ENCODE measurements at regions not wholly inside any gene's neighbourhood (a gene's known extent, or its start where the extent isn't known, plus 50 kb on each side); places are given as distances from the start of the nearest gene placed in this dataset.
"Not testable (repeated sequence)": the region's sequence is repeated elsewhere in the genome, so short reads cannot be mapped to it uniquely, and the experiment has no call there.

- no peaks in the 10 kb centered on the region for H3K9me3 Mint-ChIP-seq
- H3K27ac Mint-ChIP-seq = no peak overlapping the region
- peaks cover 4% of the 10 kb centered on the region for H3K4me1 Mint-ChIP-seq
- no peak for ATAC-seq
- no peak for DNase-seq
- no peaks in the 10 kb centered on the region for H3K36me3 Mint-ChIP-seq (ENCODE audit: low read depth)
- no peak overlapping the region for H3K4me3 Mint-ChIP-seq
- no peaks in the 10 kb centered on the region for H3K27me3 Mint-ChIP-seq
Observed at GRCh38 chr4:165548702-165549101, 169.9 kb downstream of the CPE start.

GRCh38 chr4:165553221-165553810 is 174.5 kb downstream of the CPE start:
- Mint-ChIP-seq H3K27ac (no peak overlapping the region), H3K27me3 (peaks cover 2% of the 10 kb centered on the region), H3K4me3 (no peak overlapping the region), H3K9me3 (no peaks in the 10 kb centered on the region), H3K4me1 (no peaks in the 10 kb centered on the region), H3K36me3 (ENCODE audit: low read depth) (no peaks in the 10 kb centered on the region)
- ATAC-seq = no peak
- no peak for DNase-seq

GRCh38 chr4:165555302-165555701 is 176.5 kb downstream of the CPE start:
- H3K4me3 Mint-ChIP-seq = no peak overlapping the region
- peaks cover 2% of the 10 kb centered on the region for H3K27me3 Mint-ChIP-seq
- H3K36me3 Mint-ChIP-seq (ENCODE audit: low read depth) = no peaks in the 10 kb centered on the region
- no peaks in the 10 kb centered on the region for H3K9me3 Mint-ChIP-seq
- H3K27ac Mint-ChIP-seq = no peak overlapping the region
- no peak for DNase-seq
- H3K4me1 Mint-ChIP-seq = no peaks in the 10 kb centered on the region
- no peak for ATAC-seq

- Mint-ChIP-seq H3K27me3 (peaks cover 2% of the 10 kb centered on the region), H3K4me1 (no peaks in the 10 kb centered on the region), H3K9me3 (no peaks in the 10 kb centered on the region), H3K4me3 (no peak overlapping the region), H3K27ac (no peak overlapping the region), H3K36me3 (ENCODE audit: low read depth) (no peaks in the 10 kb centered on the region)
- DNase-seq = no peak
- no peak for ATAC-seq
Observed at GRCh38 chr4:165556383-165556782, 177.6 kb downstream of the CPE start.

- no peak for DNase-seq
- Mint-ChIP-seq H3K27ac (no peak overlapping the region), H3K4me1 (no peaks in the 10 kb centered on the region), H3K9me3 (no peaks in the 10 kb centered on the region), H3K27me3 (peaks cover 2% of the 10 kb centered on the region), H3K4me3 (no peak overlapping the region), H3K36me3 (ENCODE audit: low read depth) (no peaks in the 10 kb centered on the region)
- no peak for ATAC-seq
Observed at GRCh38 chr4:165560941-165561340, 182.1 kb downstream of the CPE start.

GRCh38 chr4:165563851-165564250 is 185.0 kb downstream of the CPE start:
- no peak for DNase-seq
- no peaks in the 10 kb centered on the region for H3K36me3 Mint-ChIP-seq (ENCODE audit: low read depth)
- H3K27ac Mint-ChIP-seq = no peak overlapping the region
- H3K4me3 Mint-ChIP-seq = no peak overlapping the region
- no peak for ATAC-seq
- H3K9me3 Mint-ChIP-seq = peaks cover 7% of the 10 kb centered on the region
- peaks cover 6% of the 10 kb centered on the region for H3K4me1 Mint-ChIP-seq
- no peaks in the 10 kb centered on the region for H3K27me3 Mint-ChIP-seq

- H3K9me3 Mint-ChIP-seq = peaks cover 7% of the 10 kb centered on the region
Observed at GRCh38 chr4:165569031-165569430, 190.2 kb downstream of the CPE start.

GRCh38 chr4:165571476-165571875 is 192.7 kb downstream of the CPE start:
- H3K9me3 Mint-ChIP-seq; H3K36me3 Mint-ChIP-seq (ENCODE audit: low read depth): not testable (repeated sequence)

More at GRCh38 chr4:165569031-165569430, 190.2 kb downstream of the CPE start:
- Mint-ChIP-seq H3K4me3 (no peak overlapping the region), H3K27ac (no peak overlapping the region), H3K27me3 (no peaks in the 10 kb centered on the region), H3K4me1 (peaks cover 6% of the 10 kb centered on the region), H3K36me3 (ENCODE audit: low read depth) (no peaks in the 10 kb centered on the region)
- ATAC-seq (no peak), DNase-seq (no peak)

GRCh38 chr4:165580351-165580905 is 201.6 kb downstream of the CPE start:
- H3K36me3 Mint-ChIP-seq (ENCODE audit: low read depth) = no peaks in the 10 kb centered on the region
- no peak for DNase-seq
- no peaks in the 10 kb centered on the region for H3K9me3 Mint-ChIP-seq
- H3K27me3 Mint-ChIP-seq = no peaks in the 10 kb centered on the region
- no peak overlapping the region for H3K27ac Mint-ChIP-seq
- H3K4me1 Mint-ChIP-seq = peaks cover 2% of the 10 kb centered on the region
- no peak overlapping the region for H3K4me3 Mint-ChIP-seq
- ATAC-seq = peak; percentile 73

More at GRCh38 chr4:165571476-165571875, 192.7 kb downstream of the CPE start:
- ATAC-seq, H3K27me3 Mint-ChIP-seq, H3K4me3 Mint-ChIP-seq, DNase-seq, H3K27ac Mint-ChIP-seq, H3K4me1 Mint-ChIP-seq: not testable (repeated sequence)

GRCh38 chr4:165583341-165583740 is 204.5 kb downstream of the CPE start:
- Mint-ChIP-seq H3K36me3 (ENCODE audit: low read depth) (no peaks in the 10 kb centered on the region), H3K27me3 (no peaks in the 10 kb centered on the region), H3K9me3 (no peaks in the 10 kb centered on the region), H3K27ac (no peak overlapping the region), H3K4me1 (no peaks in the 10 kb centered on the region), H3K4me3 (no peak overlapping the region)
- ATAC-seq (no peak), DNase-seq (no peak)

- Mint-ChIP-seq H3K27ac (no peak overlapping the region), H3K9me3 (no peaks in the 10 kb centered on the region), H3K4me3 (no peak overlapping the region), H3K4me1 (no peaks in the 10 kb centered on the region), H3K27me3 (no peaks in the 10 kb centered on the region), H3K36me3 (ENCODE audit: low read depth) (no peaks in the 10 kb centered on the region)
- ATAC-seq (no peak), DNase-seq (no peak)
Observed at GRCh38 chr4:165584916-165585315, 206.1 kb downstream of the CPE start.

- DNase-seq (no peak), ATAC-seq (no peak)
Observed at GRCh38 chr4:165588534-165589315, 209.9 kb downstream of the CPE start.

GRCh38 chr4:165592386-165592785 is 213.6 kb downstream of the CPE start:
- ATAC-seq (no peak), DNase-seq (no peak)
- H3K4me1 Mint-ChIP-seq = no peaks in the 10 kb centered on the region
- H3K36me3 Mint-ChIP-seq (ENCODE audit: low read depth) = no peaks in the 10 kb centered on the region
- H3K4me3 Mint-ChIP-seq = no peak overlapping the region
- H3K9me3 Mint-ChIP-seq = no peaks in the 10 kb centered on the region
- no peaks in the 10 kb centered on the region for H3K27me3 Mint-ChIP-seq
- H3K27ac Mint-ChIP-seq = no peak overlapping the region

More at GRCh38 chr4:165588534-165589315, 209.9 kb downstream of the CPE start:
- Mint-ChIP-seq H3K36me3 (ENCODE audit: low read depth) (no peaks in the 10 kb centered on the region), H3K4me3 (no peak overlapping the region), H3K27ac (no peak overlapping the region), H3K9me3 (no peaks in the 10 kb centered on the region), H3K27me3 (no peaks in the 10 kb centered on the region), H3K4me1 (no peaks in the 10 kb centered on the region)

- Mint-ChIP-seq H3K27ac (no peak overlapping the region), H3K4me1 (no peaks in the 10 kb centered on the region), H3K36me3 (ENCODE audit: low read depth) (no peaks in the 10 kb centered on the region), H3K9me3 (no peaks in the 10 kb centered on the region), H3K27me3 (no peaks in the 10 kb centered on the region), H3K4me3 (no peak overlapping the region)
- ATAC-seq (no peak), DNase-seq (no peak)
Observed at GRCh38 chr4:165597581-165598480, 219.0 kb downstream of the CPE start.

All from activated naive CD8-positive, alpha-beta T cell treated with anti-CD3 and anti-CD28 coated beads, Interleukin-2, amount 50 U/mL, for 24 hours (primary cell).